ENCODE measurements at regions not wholly inside any gene's neighbourhood (a gene's known extent, or its start where the extent isn't known, plus 50 kb on each side); places are given as distances from the start of the nearest gene placed in this dataset.

DNA sequence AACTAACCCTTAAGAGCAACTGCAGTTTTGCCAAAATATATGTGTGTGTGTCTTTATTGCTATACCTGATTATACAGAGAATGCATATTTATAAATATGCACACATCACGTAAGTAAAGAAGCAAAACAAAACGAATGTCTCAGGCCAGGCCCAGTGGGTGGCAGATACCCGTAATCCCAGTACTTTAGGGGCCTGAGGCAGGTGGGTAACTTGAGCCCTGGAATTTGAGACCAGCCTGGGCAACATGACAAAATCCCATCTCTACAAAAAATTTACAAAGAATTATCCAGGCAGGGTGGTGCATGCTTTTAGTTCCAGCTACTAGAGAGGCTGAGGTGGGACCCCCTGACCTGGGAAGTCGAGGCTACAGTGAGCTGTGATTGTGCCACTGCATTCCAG lies 745.3 kb downstream of the SATB2 start:
- TF ChIP-seq CTCF (conservative IDR thresholded peaks at IDR 0.05): no peak
- Histone ChIP-seq H3K9ac (ENCODE audit: extremely low read depth, low read length, poor library complexity, severe bottlenecking) (no peak overlapping the region), H3K9me3 (ENCODE audit: control insufficient read depth, low read length) (no peaks in the 10 kb centered on the region), H3K27ac (ENCODE audit: low read depth, low read length) (no peak overlapping the region), H3K4me3 (ENCODE audit: low read length) (no peak overlapping the region), H3K4me1 (ENCODE audit: control insufficient read depth, insufficient read depth, low read length) (no peaks in the 10 kb centered on the region), H3K27me3 (ENCODE audit: control insufficient read depth, insufficient read depth, low read length, poor library complexity, severe bottlenecking) (no peaks in the 10 kb centered on the region), H3K36me3 (ENCODE audit: control insufficient read depth, insufficient read depth, low read length) (no peaks in the 10 kb centered on the region)
- Mint-ChIP-seq H3K27ac (no peak overlapping the region), H3K9me3 (no peaks in the 10 kb centered on the region), H3K4me3 (no peak overlapping the region), H3K36me3 (ENCODE audit: low read depth) (no peaks in the 10 kb centered on the region), H3K4me1 (no peaks in the 10 kb centered on the region), H3K27me3 (ENCODE audit: insufficient read depth) (no peaks in the 10 kb centered on the region)
- DNase-seq: no peak
- 58 to 80% methylated on average over 1 to 4 of the region's 4 CpGs for WGBS, 2 experiments (ENCODE audit: insufficient coverage in 1 of 2, insufficient read length in 1 of 2)

- H3K9me3 ChIP-seq (ENCODE audit: control insufficient read depth, low read length): no peaks in the 10 kb centered on the region
- Mint-ChIP-seq H3K4me3 (no peak overlapping the region), H3K36me3 (ENCODE audit: low read depth) (no peaks in the 10 kb centered on the region), H3K4me1 (no peaks in the 10 kb centered on the region), H3K27ac (no peak overlapping the region), H3K9me3 (no peaks in the 10 kb centered on the region), H3K27me3 (ENCODE audit: insufficient read depth) (no peaks in the 10 kb centered on the region)
- no peak for TF ChIP-seq CTCF (conservative IDR thresholded peaks at IDR 0.05)
- H3K27ac ChIP-seq (ENCODE audit: low read depth, low read length): no peak overlapping the region
- H3K9ac ChIP-seq (ENCODE audit: extremely low read depth, low read length, poor library complexity, severe bottlenecking): no peak overlapping the region
- no peaks in the 10 kb centered on the region for H3K36me3 ChIP-seq (ENCODE audit: control insufficient read depth, insufficient read depth, low read length)
- H3K4me3 ChIP-seq (ENCODE audit: low read length): no peak overlapping the region
- no peaks in the 10 kb centered on the region for H3K27me3 ChIP-seq (ENCODE audit: control insufficient read depth, insufficient read depth, low read length, poor library complexity, severe bottlenecking)
- no peak for DNase-seq
- no peaks in the 10 kb centered on the region for H3K4me1 ChIP-seq (ENCODE audit: control insufficient read depth, insufficient read depth, low read length)
Measured at GRCh38 chr2:198711484-198711883, 746.3 kb downstream of the SATB2 start.

DNA sequence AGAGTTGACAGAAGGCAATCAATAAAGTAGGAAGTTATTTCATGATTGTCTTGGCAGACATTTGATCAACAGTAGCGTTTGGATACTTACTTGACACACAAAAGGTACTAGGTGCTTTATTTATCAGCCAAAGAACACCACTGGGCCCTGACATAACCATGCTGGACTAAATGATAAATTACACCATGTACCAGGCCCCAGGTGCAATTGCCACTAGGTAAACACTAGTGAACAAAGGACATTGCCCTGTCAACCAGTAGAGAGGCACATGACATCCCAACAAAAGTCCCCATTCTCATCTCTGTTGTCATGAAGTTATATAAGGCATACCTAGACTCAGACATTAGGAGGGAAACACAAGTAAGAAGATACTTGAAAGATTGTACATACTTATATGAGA lies 747.2 kb downstream of the SATB2 start:
- 94% methylated on average over 1 of the region's 1 CpG; no CpG with 5 or more reads in 1 of the 2 experiments for WGBS, 2 experiments (ENCODE audit: insufficient coverage in 1 of 2, insufficient read length in 1 of 2)

More for the DNA sequence above, 747.2 kb downstream of the SATB2 start:
- Mint-ChIP-seq H3K9me3 (no peaks in the 10 kb centered on the region), H3K36me3 (ENCODE audit: low read depth) (no peaks in the 10 kb centered on the region), H3K27ac (no peak overlapping the region), H3K4me3 (no peak overlapping the region), H3K4me1 (no peaks in the 10 kb centered on the region), H3K27me3 (ENCODE audit: insufficient read depth) (no peaks in the 10 kb centered on the region)
- H3K36me3 ChIP-seq (ENCODE audit: control insufficient read depth, insufficient read depth, low read length): no peaks in the 10 kb centered on the region
- no peak for TF ChIP-seq CTCF (conservative IDR thresholded peaks at IDR 0.05)
- H3K4me1 ChIP-seq (ENCODE audit: control insufficient read depth, insufficient read depth, low read length): no peaks in the 10 kb centered on the region
- H3K9ac ChIP-seq (ENCODE audit: extremely low read depth, low read length, poor library complexity, severe bottlenecking): no peak overlapping the region
- H3K27me3 ChIP-seq (ENCODE audit: control insufficient read depth, insufficient read depth, low read length, poor library complexity, severe bottlenecking): no peaks in the 10 kb centered on the region
- H3K9me3 ChIP-seq (ENCODE audit: control insufficient read depth, low read length): no peaks in the 10 kb centered on the region
- no peak for DNase-seq
- no peak overlapping the region for H3K27ac ChIP-seq (ENCODE audit: low read depth, low read length)
- no peak overlapping the region for H3K4me3 ChIP-seq (ENCODE audit: low read length)

All from endodermal cell (in vitro differentiated cells).